ENCODE measurements at regions not wholly inside any gene's neighbourhood (a gene's known extent, or its start where the extent isn't known, plus 50 kb on each side); places are given as distances from the start of the nearest gene placed in this dataset.

DNA sequence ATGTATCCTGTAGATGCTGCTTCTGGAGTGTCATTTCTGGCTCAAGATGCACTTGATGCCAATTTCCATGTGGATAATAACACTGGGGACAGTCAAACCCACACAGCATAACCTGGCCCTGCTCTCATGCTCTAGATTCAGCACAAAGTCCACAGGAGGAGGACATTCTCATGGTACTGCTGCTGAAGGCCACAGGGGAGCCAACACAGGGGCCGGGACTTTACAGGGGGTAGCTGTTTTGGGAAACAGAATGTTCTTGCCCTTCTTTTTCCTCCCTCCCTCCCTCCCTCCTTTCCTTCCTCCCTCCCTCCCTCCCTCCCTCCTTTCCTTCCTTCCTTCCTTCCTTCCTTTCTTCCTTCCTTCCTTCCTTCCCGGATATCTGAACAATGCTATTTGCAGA, 477.4 kb downstream of the PDCD6IP start:
- no peak for TF ChIP-seq CTCF (IDR thresholded peaks at IDR 0.05)
- no peak for TF ChIP-seq EZH2 (IDR thresholded peaks at IDR 0.05; ENCODE audit: borderline replicate concordance, insufficient read depth, low read depth, low read length, poor library complexity, severe bottlenecking)
